ENCODE measurements at regions not wholly inside any gene's neighbourhood (a gene's known extent, or its start where the extent isn't known, plus 50 kb on each side); places are given as distances from the start of the nearest gene placed in this dataset.

DNA sequence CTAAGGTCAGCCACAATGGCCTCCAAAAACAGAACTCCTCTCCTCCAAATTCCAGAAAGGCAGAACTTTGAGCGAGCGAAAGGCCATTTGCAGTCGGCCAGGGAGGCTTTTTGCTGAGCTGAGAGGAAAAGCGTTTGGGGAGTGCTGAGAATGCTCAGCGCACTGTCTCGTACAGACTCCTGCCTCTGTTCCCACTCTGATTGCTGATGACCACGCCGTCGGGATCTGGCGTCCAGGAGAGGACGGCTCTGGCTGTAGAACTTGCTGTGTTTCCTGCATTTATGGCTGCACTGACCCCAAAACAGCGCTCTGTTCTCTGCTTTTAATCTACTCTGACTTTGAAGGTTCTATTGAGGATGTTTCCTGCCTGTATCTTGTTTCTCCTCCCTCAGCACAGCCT, 82.4 kb upstream of the WSCD2 start:
- POLR2A ChIA-PET (ENCODE audit: unreplicated experiment) = no interaction called here
- H4K5ac ChIP-seq (ENCODE audit: low read depth, low read length) = no peak overlapping the region
- BruUV-seq (replicated peaks) = no TSS peak

More for the DNA sequence above, 82.4 kb upstream of the WSCD2 start:
- Histone ChIP-seq H3K4me3 (ENCODE audit: insufficient read depth, low read depth, low read length) (no peak overlapping the region), H3K9me3 (ENCODE audit: control insufficient read depth, insufficient read depth, low read length) (no peaks in the 10 kb centered on the region), H3K27ac (ENCODE audit: insufficient read depth, low read length) (no peak overlapping the region), H3K14ac (replicated peaks; ENCODE audit: low read depth, low read length) (no peak overlapping the region), H2BK15ac (ENCODE audit: low read depth, low read length) (no peak overlapping the region), H3K79me1 (ENCODE audit: low read depth in 1 of 2, low read length in 2 of 2) (no peaks in the 10 kb centered on the region), H3K56ac (ENCODE audit: extremely low read depth, insufficient read depth, low read length) (no peak overlapping the region), H3K36me3 (ENCODE audit: control insufficient read depth, insufficient read depth, low read length) (no peaks in the 10 kb centered on the region), H3K4ac (ENCODE audit: low read depth, low read length) (no peak overlapping the region), H2BK120ac (ENCODE audit: low read depth, low read length) (no peak overlapping the region), H3K4me2 (ENCODE audit: low read depth, low read length) (no peak overlapping the region), H4K20me1 (ENCODE audit: insufficient read depth, low read length) (no peaks in the 10 kb centered on the region), H3K27me3 (ENCODE audit: control insufficient read depth, insufficient read depth, low read length) (no peaks in the 10 kb centered on the region), H3K9ac (ENCODE audit: low read depth, low read length) (no peak overlapping the region), H3K18ac (ENCODE audit: low read depth, low read length) (no peak overlapping the region), H4K91ac (ENCODE audit: insufficient read depth, low read depth, low read length) (no peak overlapping the region), H4K8ac (ENCODE audit: low read depth in 2 of 2, low read length in 2 of 2) (no peak overlapping the region), H3K23ac (ENCODE audit: low read depth, low read length) (no peak overlapping the region), H3K9me1 (ENCODE audit: insufficient read depth, low read length) (no peaks in the 10 kb centered on the region), H2BK5ac (ENCODE audit: low read depth, low read length, poor library complexity, severe bottlenecking) (no peak overlapping the region), H2AFZ (replicated peaks; ENCODE audit: low read length, poor library complexity) (no peak overlapping the region), H3K4me1 (ENCODE audit: control insufficient read depth, insufficient read depth, low read length) (no peaks in the 10 kb centered on the region), H2AK5ac (ENCODE audit: low read depth, low read length) (no peak overlapping the region), H2AK9ac (replicated peaks; ENCODE audit: low read depth, low read length, poor library complexity) (no peak overlapping the region), H2BK20ac (ENCODE audit: low read depth, low read length) (no peak overlapping the region)
- no CpG with 5 or more reads among the region's 12 CpGs for WGBS, 2 experiments (ENCODE audit: extremely low coverage in 2 of 2, insufficient read length in 1 of 2)
- DNase-seq = no peak
- CTCF ChIA-PET = no interaction called here
- no peak for ATAC-seq (ENCODE audit: low read depth)
- intact Hi-C loops (cut with micrococcal nuclease) (no loop called here), in situ Hi-C loops (cut with MboI; ENCODE audit: low sequenced_read_pairs) (no loop called here), dilution Hi-C loops (cut with HindIII; ENCODE audit: low sequenced_read_pairs, unreplicated experiment) (no loop called here)
- no peak for TF ChIP-seq RAD21 (IDR thresholded peaks at IDR 0.05; ENCODE audit: low read length)
- TF ChIP-seq, protein P1, sequence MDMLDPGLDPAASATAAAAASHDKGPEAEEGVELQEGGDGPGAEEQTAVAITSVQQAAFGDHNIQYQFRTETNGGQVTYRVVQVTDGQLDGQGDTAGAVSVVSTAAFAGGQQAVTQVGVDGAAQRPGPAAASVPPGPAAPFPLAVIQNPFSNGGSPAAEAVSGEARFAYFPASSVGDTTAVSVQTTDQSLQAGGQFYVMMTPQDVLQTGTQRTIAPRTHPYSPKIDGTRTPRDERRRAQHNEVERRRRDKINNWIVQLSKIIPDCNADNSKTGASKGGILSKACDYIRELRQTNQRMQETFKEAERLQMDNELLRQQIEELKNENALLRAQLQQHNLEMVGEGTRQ (IDR thresholded peaks at IDR 0.05; ENCODE audit: low read depth, low read length) = no peak
- no peak for TF ChIP-seq POLR2A (IDR thresholded peaks at IDR 0.05; ENCODE audit: low read depth, low read length)
- TF ChIP-seq CHD1 (IDR thresholded peaks at IDR 0.05; ENCODE audit: low read depth, low read length) = no peak
- no peak for TF ChIP-seq MXI1 (IDR thresholded peaks at IDR 0.05; ENCODE audit: borderline replicate concordance, low read depth, low read length)
- TF ChIP-seq MAFK (IDR thresholded peaks at IDR 0.05; ENCODE audit: low read depth, low read length) = no peak
- TF ChIP-seq RFX5 (IDR thresholded peaks at IDR 0.05; ENCODE audit: low read depth, low read length) = no peak
- TF ChIP-seq RCOR1 (IDR thresholded peaks at IDR 0.05; ENCODE audit: insufficient replicate concordance, low read length) = no peak
- no peak for TF ChIP-seq NFE2L2 (IDR thresholded peaks at IDR 0.05; ENCODE audit: low read depth, low read length)
- TF ChIP-seq BHLHE40 (IDR thresholded peaks at IDR 0.05; ENCODE audit: low read depth, low read length) = no peak
- TF ChIP-seq CEBPB (IDR thresholded peaks at IDR 0.05; ENCODE audit: low read depth, low read length) = no peak
- TF ChIP-seq, protein P2, sequence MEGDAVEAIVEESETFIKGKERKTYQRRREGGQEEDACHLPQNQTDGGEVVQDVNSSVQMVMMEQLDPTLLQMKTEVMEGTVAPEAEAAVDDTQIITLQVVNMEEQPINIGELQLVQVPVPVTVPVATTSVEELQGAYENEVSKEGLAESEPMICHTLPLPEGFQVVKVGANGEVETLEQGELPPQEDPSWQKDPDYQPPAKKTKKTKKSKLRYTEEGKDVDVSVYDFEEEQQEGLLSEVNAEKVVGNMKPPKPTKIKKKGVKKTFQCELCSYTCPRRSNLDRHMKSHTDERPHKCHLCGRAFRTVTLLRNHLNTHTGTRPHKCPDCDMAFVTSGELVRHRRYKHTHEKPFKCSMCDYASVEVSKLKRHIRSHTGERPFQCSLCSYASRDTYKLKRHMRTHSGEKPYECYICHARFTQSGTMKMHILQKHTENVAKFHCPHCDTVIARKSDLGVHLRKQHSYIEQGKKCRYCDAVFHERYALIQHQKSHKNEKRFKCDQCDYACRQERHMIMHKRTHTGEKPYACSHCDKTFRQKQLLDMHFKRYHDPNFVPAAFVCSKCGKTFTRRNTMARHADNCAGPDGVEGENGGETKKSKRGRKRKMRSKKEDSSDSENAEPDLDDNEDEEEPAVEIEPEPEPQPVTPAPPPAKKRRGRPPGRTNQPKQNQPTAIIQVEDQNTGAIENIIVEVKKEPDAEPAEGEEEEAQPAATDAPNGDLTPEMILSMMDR (conservative IDR thresholded peaks at IDR 0.05; ENCODE audit: low read depth, low read length) = no peak
- no peak for TF ChIP-seq ELK1 (IDR thresholded peaks at IDR 0.05; ENCODE audit: borderline replicate concordance, low read depth, low read length)

All from IMR-90 (cell line).